B cell (primary cell): ENCODE measurements at regions not wholly inside any gene's neighbourhood (a gene's known extent, or its start where the extent isn't known, plus 50 kb on each side); places are given as distances from the start of the nearest gene placed in this dataset.

Source experiments
- EZH2 ChIP-seq: IDR thresholded peaks from 2 replicates; pipeline ENCODE4 v1.6.1; 2012; ENCODE audit warnings: borderline replicate concordance, low read depth, mild to moderate bottlenecking, moderate library complexity, low read length; ENCODE audit not compliant: insufficient read depth, poor library complexity, severe bottlenecking
- TF ChIP-seq, protein P1 (sequence below): fragments of 200-600 bp; IDR thresholded peaks from one replicate; pipeline ENCODE4 v1.8.0; 2022; ENCODE audit warnings: antibody characterized with exemption, mild to moderate bottlenecking

DNA sequence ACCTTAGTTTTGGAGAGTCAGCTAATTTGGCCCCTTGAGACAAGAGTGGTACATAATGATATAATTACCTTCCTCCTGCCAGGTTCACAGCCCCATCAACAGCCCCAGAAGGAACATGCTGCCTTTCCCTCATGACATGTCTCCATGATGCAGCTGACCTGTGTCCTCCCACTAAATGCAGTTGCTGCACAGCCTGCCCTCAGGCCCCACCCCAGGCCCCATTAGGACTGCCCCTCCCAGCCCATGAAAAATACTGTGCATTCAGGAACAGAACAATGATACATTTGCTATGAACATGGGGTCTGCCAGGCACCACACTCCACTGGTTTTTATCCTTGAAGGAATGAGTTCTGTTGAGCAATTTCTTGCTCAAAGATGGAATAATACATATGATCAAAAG lies 176.4 kb downstream of the C5orf15 start:
- TF ChIP-seq, protein P1, sequence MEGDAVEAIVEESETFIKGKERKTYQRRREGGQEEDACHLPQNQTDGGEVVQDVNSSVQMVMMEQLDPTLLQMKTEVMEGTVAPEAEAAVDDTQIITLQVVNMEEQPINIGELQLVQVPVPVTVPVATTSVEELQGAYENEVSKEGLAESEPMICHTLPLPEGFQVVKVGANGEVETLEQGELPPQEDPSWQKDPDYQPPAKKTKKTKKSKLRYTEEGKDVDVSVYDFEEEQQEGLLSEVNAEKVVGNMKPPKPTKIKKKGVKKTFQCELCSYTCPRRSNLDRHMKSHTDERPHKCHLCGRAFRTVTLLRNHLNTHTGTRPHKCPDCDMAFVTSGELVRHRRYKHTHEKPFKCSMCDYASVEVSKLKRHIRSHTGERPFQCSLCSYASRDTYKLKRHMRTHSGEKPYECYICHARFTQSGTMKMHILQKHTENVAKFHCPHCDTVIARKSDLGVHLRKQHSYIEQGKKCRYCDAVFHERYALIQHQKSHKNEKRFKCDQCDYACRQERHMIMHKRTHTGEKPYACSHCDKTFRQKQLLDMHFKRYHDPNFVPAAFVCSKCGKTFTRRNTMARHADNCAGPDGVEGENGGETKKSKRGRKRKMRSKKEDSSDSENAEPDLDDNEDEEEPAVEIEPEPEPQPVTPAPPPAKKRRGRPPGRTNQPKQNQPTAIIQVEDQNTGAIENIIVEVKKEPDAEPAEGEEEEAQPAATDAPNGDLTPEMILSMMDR: no peak
- TF ChIP-seq EZH2: no peak
